IPS DF 6.9 (cell line): ENCODE measurements at regions not wholly inside any gene's neighbourhood (a gene's known extent, or its start where the extent isn't known, plus 50 kb on each side); places are given as distances from the start of the nearest gene placed in this dataset.

Source experiments
- DNase-seq: peaks from one replicate; pipeline ENCODE4 v3.0.0-alpha.2; 2013; ENCODE audit warnings: low read depth, low spot score
- H3K27ac ChIP-seq: one replicate; pipeline ENCODE4 v1.5.1; 2013; ENCODE audit warnings: low read length, control low read depth
- H3K27me3 ChIP-seq: 2 replicates; pipeline ENCODE4 v1.6.1; 2013; ENCODE audit warnings: mild to moderate bottlenecking, low read length; ENCODE audit not compliant: control insufficient read depth, insufficient read depth
- H3K36me3 ChIP-seq: 2 replicates; pipeline ENCODE4 v1.6.1; 2013; ENCODE audit warnings: low read length; ENCODE audit not compliant: control insufficient read depth, insufficient read depth
- H3K4me1 ChIP-seq: 2 replicates; pipeline ENCODE4 v1.6.1; 2013; ENCODE audit warnings: low read length; ENCODE audit not compliant: control insufficient read depth, insufficient read depth
- H3K4me3 ChIP-seq: 2 replicates; pipeline ENCODE4 v1.5.1; 2013; ENCODE audit warnings: mild to moderate bottlenecking, low read length
- H3K9me3 ChIP-seq: 2 replicates; pipeline ENCODE4 v1.6.1; 2013; ENCODE audit warnings: low read length, inconsistent platforms; ENCODE audit not compliant: control insufficient read depth, insufficient read depth
- WGBS: extraction: QIAGEN DNeasy Blood & Tissue Kit; methylation state at CpG from one replicate; pipeline ENCODE4 v1.1.7; 2013; ENCODE audit warnings: mixed read lengths, missing lambda C conversion rate; ENCODE audit not compliant: insufficient read length, insufficient coverage; 5-methylcytosine and 5-hydroxymethylcytosine counted together

DNA sequence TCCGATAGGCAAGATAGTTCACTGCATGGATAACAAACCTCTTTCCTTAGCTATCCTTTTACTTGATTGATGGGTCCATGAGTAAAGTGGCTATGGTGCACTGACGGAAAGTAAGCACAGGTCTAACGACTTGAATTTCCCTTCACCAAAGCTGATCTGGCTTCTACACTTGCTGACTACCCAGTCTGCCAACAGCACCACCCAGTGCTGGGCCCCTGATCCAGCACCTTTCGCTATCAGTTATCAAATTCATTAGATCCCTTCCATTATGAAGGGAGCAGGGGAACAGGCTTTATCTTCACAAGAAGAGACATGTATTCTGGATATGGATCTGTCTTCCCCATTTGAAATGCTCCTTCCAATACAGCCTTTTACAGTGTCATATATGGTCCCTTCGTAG lies 855.9 kb downstream of the GRID1 start:
- H3K36me3 ChIP-seq: no peaks in the 10 kb centered on the region
- no peaks in the 10 kb centered on the region for H3K9me3 ChIP-seq
- no CpG with 5 or more reads among the region's 5 CpGs for WGBS
- H3K27me3 ChIP-seq: no peaks in the 10 kb centered on the region
- DNase-seq: no peak
- H3K4me3 ChIP-seq: no peak overlapping the region
- H3K27ac ChIP-seq: no peak overlapping the region
- H3K4me1 ChIP-seq: 0 out of 2 replicates have a peak, but pooled peaks cover 1% of the 10 kb centered on the region

DNA sequence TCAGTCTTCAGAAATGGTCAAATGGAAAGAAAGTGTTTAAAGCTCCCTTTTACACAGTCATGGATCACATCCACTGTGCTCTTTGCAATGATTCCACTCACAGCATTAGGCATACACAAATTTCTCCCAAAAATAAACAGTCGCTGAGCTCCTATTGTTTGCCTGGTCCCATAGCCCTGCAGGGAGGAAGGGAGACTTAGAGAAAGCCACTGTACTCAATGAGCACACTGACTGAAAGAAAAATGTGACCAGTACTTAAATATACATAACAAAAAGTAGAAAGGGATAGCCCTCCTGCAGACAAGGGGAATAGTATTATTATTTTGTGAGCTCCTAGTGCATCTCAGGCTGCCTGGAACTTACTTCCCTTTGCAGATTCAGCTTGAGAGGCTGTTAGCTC lies 853.2 kb downstream of the GRID1 start:
- no peak for DNase-seq
- H3K27ac ChIP-seq: no peak overlapping the region
- no peaks in the 10 kb centered on the region for H3K9me3 ChIP-seq
- H3K27me3 ChIP-seq: no peaks in the 10 kb centered on the region
- H3K36me3 ChIP-seq: no peaks in the 10 kb centered on the region
- no CpG with 5 or more reads among the region's 1 CpG for WGBS
- no peak overlapping the region for H3K4me3 ChIP-seq
- 0 out of 2 replicates have a peak, but pooled peaks cover 1% of the 10 kb centered on the region for H3K4me1 ChIP-seq

DNA sequence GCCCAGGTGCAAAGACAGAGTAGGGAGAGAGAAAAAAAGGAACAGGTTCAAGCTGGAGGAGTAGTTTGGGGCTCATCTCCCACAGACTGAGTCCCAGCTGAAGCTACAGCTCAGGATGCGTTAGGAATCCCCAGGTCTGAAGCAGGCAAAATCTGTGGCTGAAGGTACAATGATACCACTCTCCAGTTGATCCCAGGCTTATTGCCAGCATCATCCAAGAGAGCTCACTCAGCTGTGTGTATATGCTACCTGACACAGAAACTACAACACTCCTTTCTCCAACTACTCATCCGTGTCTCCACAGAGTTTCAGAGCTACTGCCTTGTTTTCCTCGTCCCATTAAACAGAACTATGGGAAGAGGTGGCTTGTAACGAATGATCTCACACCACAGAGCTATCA lies 851.3 kb downstream of the GRID1 start:
- H3K27ac ChIP-seq: no peak overlapping the region
- WGBS: no CpG with 5 or more reads among the region's 4 CpGs
- H3K36me3 ChIP-seq: no peaks in the 10 kb centered on the region
- no peak for DNase-seq
- no peaks in the 10 kb centered on the region for H3K27me3 ChIP-seq
- H3K4me3 ChIP-seq: no peak overlapping the region
- H3K9me3 ChIP-seq: no peaks in the 10 kb centered on the region
- H3K4me1 ChIP-seq: 0 out of 2 replicates have a peak, but pooled peaks cover 1% of the 10 kb centered on the region

DNA sequence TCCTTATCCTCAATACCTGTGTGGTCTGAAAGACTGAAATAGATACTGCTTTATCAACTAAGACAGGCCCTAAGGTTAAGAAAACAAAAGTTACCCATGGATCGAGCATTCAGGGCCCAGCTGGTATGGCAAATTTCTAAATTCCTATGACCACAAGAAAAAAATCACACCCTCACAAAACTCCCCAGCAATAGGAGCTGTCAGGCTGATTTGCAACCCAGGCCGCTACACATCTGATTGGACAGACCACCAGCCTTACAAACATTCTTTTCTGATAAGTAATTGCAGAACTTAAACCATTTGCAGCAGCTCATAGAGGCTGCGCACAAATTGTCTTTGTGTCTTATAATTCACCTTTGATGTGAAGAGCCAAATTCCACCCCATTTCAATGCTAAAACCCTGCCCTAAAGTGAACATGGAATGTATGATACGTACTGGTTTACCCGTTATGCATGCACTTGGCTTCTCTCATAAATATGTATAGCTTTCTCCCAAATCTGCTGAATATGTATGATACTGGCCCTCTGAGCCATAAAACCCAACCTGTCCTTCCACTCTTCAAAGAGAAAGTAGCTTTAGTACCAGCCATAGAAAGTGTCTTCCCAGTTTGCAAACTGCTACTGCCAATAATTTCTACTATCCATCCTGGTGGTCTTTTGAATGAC lies 842.5 kb downstream of the GRID1 start:
- WGBS: no CpG with 5 or more reads among the region's 5 CpGs
- Histone ChIP-seq H3K27me3 (no peaks in the 10 kb centered on the region), H3K27ac (no peak overlapping the region), H3K4me1 (no peaks in the 10 kb centered on the region), H3K4me3 (no peak overlapping the region), H3K9me3 (no peaks in the 10 kb centered on the region), H3K36me3 (no peaks in the 10 kb centered on the region)
- no peak for DNase-seq

DNA sequence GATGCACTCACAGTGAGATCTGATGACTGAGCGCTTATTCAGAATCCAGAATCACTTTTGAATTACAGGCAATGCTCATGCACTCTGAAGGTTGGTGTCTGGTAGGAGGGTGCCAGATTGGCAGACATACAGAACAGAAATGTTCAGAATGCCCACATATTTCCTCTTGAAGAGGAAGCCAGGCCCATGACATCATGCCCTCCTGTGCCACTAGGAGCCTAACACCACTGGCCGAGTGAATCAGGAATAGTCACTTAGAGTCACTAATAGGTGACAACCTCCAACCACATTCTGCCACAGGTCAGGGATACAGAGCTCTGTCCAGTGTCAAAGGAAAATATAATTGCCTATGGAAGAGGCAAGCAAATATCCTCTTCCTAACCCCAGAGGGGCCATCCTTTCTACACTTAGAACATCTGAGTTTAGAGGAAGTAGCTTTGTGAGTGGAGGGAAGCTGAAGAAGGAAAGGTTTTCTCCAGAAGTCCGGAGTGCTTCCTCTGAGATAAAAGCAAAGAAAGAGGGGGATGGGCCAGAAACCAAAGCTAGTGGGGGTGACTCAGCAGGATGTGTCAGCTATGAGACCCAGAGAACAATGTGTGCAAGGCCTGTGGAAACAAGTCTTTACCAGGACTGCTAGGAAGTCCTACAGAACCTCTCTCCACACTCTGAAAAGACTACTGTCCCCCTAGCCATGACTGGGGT lies 838.8 kb downstream of the GRID1 start:
- Histone ChIP-seq H3K36me3 (no peaks in the 10 kb centered on the region), H3K4me3 (no peak overlapping the region), H3K27me3 (no peaks in the 10 kb centered on the region), H3K9me3 (no peaks in the 10 kb centered on the region), H3K4me1 (peaks cover 2% of the 10 kb centered on the region; the same call in 1 of the 2 replicates), H3K27ac (no peak overlapping the region)
- WGBS: no CpG with 5 or more reads among the region's 3 CpGs
- DNase-seq: no peak

DNA sequence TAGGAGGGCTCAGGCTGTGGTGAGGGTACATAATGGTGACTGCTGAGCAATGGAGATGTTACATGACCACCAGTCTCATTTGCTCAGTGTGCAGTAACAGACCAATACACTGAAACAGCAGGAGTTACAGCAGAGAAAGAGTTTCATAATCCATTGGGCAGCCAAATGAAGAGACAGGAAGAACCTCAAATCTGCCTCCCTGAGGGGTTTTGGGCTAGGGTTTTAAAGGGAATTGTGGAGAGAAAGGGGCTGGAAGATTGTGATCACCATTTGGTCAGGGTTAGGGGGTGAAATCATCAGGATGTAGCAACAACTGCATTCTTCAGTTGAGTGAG lies 838.3 kb downstream of the GRID1 start:
- peaks cover 2% of the 10 kb centered on the region; the same call in 1 of the 2 replicates for H3K4me1 ChIP-seq
- no peaks in the 10 kb centered on the region for H3K27me3 ChIP-seq
- H3K9me3 ChIP-seq: no peaks in the 10 kb centered on the region
- no peak for DNase-seq
- no peak overlapping the region for H3K27ac ChIP-seq
- no peak overlapping the region for H3K4me3 ChIP-seq
- H3K36me3 ChIP-seq: no peaks in the 10 kb centered on the region

DNA sequence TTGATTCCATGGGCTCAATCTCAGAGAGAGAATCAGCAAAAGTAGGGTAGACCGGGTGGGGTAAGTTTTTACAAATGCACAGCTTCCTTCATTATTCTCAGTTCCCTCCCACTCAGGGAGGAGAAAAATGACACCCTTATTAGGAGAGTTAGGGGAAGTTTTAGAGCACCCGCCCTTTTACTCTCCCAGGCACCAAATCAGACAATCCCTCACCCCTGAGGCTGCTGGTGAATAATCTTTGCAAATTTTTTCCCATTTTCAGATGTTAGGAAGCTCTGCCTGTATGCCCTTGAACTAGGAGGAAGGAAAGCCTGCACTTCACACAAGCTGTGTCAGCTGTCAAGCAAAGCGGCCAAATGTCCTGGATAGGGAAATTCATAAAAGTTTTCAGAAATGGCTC lies 834.9 kb downstream of the GRID1 start:
- no peaks in the 10 kb centered on the region for H3K9me3 ChIP-seq
- WGBS: no CpG with 5 or more reads among the region's 3 CpGs
- no peak overlapping the region for H3K4me3 ChIP-seq
- H3K27me3 ChIP-seq: no peaks in the 10 kb centered on the region
- no peaks in the 10 kb centered on the region for H3K36me3 ChIP-seq
- H3K4me1 ChIP-seq: peaks cover 2% of the 10 kb centered on the region; the same call in 1 of the 2 replicates
- H3K27ac ChIP-seq: no peak overlapping the region
- DNase-seq: no peak

DNA sequence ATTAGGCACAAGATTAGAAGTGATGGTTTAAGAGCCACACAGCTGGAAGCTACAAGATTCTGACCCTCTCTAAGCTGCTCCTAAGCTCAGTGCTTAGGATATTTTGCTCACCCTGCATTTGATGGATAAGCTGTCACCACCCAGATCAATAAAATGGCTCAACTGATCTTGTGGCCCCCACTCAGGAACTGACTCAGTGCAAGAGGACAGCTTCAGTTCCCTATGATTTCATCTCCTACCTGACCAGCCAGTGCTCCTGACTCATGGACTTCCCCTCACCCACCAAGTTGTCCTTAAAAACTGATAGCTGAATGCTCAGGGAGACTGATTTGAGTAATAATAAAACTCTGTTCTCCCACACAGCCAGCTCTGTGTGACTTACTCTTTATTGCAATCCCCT lies 833.8 kb downstream of the GRID1 start:
- peaks cover 2% of the 10 kb centered on the region; the same call in 1 of the 2 replicates for H3K4me1 ChIP-seq
- H3K36me3 ChIP-seq: no peaks in the 10 kb centered on the region
- H3K9me3 ChIP-seq: no peaks in the 10 kb centered on the region

DNA sequence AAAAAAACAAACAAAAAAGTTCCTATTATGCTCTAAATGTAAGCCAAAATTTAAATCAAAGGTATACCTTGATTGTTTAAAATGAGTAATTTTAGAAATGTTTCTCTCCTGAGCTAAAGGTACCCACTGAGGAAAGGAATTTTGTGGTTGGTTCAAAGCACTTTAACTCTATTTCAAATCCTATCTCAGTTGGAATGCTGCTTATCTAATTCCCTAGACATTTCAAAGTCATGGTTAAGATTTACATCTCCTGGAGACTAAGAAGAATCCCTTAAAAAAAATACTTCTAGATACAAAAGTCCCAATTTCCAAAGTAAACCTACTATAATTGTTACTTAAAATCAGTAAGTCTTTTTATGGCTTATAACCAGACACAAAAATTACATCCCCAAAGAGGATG lies 830.7 kb downstream of the GRID1 start:
- no peak for DNase-seq
- no peaks in the 10 kb centered on the region for H3K36me3 ChIP-seq
- no peak overlapping the region for H3K4me3 ChIP-seq
- no peaks in the 10 kb centered on the region for H3K9me3 ChIP-seq
- peaks cover 2% of the 10 kb centered on the region; the same call in 1 of the 2 replicates for H3K4me1 ChIP-seq
- H3K27ac ChIP-seq: no peak overlapping the region
- H3K27me3 ChIP-seq: no peaks in the 10 kb centered on the region

More for the DNA sequence above, 833.8 kb downstream of the GRID1 start:
- DNase-seq: no peak
- no peaks in the 10 kb centered on the region for H3K27me3 ChIP-seq
- H3K27ac ChIP-seq: no peak overlapping the region
- no peak overlapping the region for H3K4me3 ChIP-seq

DNA sequence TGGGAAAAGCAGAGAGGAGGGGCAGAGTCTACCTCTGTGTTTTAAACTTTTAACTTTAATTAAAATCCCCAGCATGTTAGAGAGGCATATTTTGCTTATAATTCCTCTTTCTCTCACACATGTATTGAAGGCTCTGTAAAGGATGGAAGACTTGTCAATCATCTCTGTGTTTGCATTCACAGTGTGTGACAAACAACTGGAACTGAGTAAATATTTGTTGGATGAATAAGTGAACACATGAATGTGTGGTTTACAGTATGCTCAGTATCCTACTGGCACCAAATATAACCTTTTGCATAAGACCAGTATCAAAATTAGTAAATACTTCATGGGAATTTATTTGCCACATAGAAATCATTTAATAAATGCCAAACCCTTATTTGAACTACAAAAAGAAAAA lies 829.0 kb downstream of the GRID1 start:
- Histone ChIP-seq H3K4me3 (no peak overlapping the region), H3K27me3 (no peaks in the 10 kb centered on the region), H3K4me1 (no peaks in the 10 kb centered on the region), H3K9me3 (no peaks in the 10 kb centered on the region), H3K36me3 (no peaks in the 10 kb centered on the region), H3K27ac (no peak overlapping the region)
- no peak for DNase-seq

DNA sequence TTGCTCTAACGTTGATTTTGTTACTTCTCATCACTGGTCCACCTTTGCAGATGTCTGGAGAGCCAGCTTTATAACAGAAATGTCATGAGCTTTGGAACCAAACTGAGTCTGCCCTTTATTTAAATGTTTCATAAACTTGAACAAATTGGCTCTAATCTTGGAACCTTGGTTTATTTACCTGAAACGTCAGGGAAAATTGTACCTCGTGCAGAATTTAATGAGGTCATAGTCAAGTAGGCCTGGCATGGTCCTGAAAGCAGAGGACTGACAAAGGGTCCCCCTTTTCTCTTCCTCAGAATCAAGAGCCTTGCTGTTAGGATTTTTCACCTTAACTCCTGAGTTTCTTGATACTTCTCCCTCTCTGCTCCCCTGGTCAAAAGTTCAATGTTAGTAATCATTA lies 828.0 kb downstream of the GRID1 start:
- Histone ChIP-seq H3K36me3 (no peaks in the 10 kb centered on the region), H3K4me1 (no peaks in the 10 kb centered on the region), H3K9me3 (no peaks in the 10 kb centered on the region), H3K4me3 (no peak overlapping the region), H3K27me3 (no peaks in the 10 kb centered on the region), H3K27ac (no peak overlapping the region)
- no CpG with 5 or more reads among the region's 3 CpGs for WGBS
- no peak for DNase-seq
